Effector memory CD4-positive, alpha-beta T cell (primary cell): ENCODE measurements at regions not wholly inside any gene's neighbourhood (a gene's known extent, or its start where the extent isn't known, plus 50 kb on each side); places are given as distances from the start of the nearest gene placed in this dataset.

ENCODE experiments used
- DNase-seq, 3 donors: peaks; one replicate each; pipeline ENCODE4 v3.0.0-alpha.2; 2020
- H3K27ac ChIP-seq: 2 replicates; pipeline ENCODE4 v1.7.0; 2013; ENCODE audit warnings: mild to moderate bottlenecking, low read length, moderate library complexity; ENCODE audit not compliant: insufficient read depth, poor library complexity, severe bottlenecking
- H3K27me3 ChIP-seq: replicated peaks from 2 replicates; pipeline ENCODE4 v1.7.0; 2013; ENCODE audit warnings: mild to moderate bottlenecking, low read length; ENCODE audit not compliant: insufficient read depth, control insufficient read depth, poor library complexity, severe bottlenecking
- H3K36me3 ChIP-seq: 2 replicates; pipeline ENCODE4 v1.7.0; 2013; ENCODE audit warnings: mild to moderate bottlenecking, low read length, moderate library complexity; ENCODE audit not compliant: control insufficient read depth, insufficient read depth
- H3K4me1 ChIP-seq: 2 replicates; pipeline ENCODE4 v1.7.0; 2013; ENCODE audit warnings: low read length, mild to moderate bottlenecking; ENCODE audit not compliant: control insufficient read depth, insufficient read depth, poor library complexity, severe bottlenecking
- H3K4me3 ChIP-seq: 2 replicates; pipeline ENCODE4 v1.7.0; 2013; ENCODE audit warnings: low read length, low read depth, mild to moderate bottlenecking; ENCODE audit not compliant: insufficient read depth, poor library complexity, severe bottlenecking
- H3K9me3 ChIP-seq: 2 replicates; pipeline ENCODE4 v1.7.0; 2013; ENCODE audit warnings: mild to moderate bottlenecking, low read length, moderate library complexity; ENCODE audit not compliant: control insufficient read depth

GRCh38 chr21:24183077-24183476, 1424.2 kb downstream of the MRPL39 start:
- no peaks in the 10 kb centered on the region for H3K36me3 ChIP-seq
- H3K27ac ChIP-seq: no peak overlapping the region
- DNase-seq: no peak
- H3K4me3 ChIP-seq: no peak overlapping the region
- H3K4me1 ChIP-seq: no peaks in the 10 kb centered on the region
- no peaks in the 10 kb centered on the region for H3K9me3 ChIP-seq
- H3K27me3 ChIP-seq: no peaks in the 10 kb centered on the region

DNA sequence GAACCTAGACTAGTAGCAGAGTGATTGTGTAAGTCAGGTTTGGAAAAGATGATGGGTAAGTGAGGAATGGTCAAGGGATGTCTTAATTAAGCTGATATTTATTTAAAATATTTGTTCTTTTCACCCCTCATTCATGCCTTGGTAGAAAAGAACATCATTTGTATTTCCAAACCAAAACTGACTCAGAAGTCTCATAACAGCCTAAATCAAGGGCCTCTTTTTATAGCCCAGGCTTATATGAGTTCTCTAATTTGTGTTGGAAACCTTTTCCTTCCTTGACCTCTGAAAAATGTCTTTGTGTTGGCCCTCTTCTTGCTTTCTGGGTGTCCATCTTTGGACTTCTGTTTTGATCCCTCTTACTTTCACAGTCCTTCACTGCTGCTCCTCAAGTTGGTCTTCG, 1428.2 kb downstream of the MRPL39 start:
- DNase-seq: no peak
- no peaks in the 10 kb centered on the region for H3K27me3 ChIP-seq
- no peaks in the 10 kb centered on the region for H3K36me3 ChIP-seq
- no peaks in the 10 kb centered on the region for H3K4me1 ChIP-seq
- no peak overlapping the region for H3K27ac ChIP-seq
- H3K4me3 ChIP-seq: no peak overlapping the region
- no peaks in the 10 kb centered on the region for H3K9me3 ChIP-seq

- Histone ChIP-seq H3K27ac (no peak overlapping the region), H3K4me1 (no peaks in the 10 kb centered on the region), H3K27me3 (no peaks in the 10 kb centered on the region), H3K4me3 (no peak overlapping the region), H3K36me3 (no peaks in the 10 kb centered on the region), H3K9me3 (no peaks in the 10 kb centered on the region)
- no peak for DNase-seq
These were observed 1432.2 kb downstream of the MRPL39 start for GRCh38 chr21:24175106-24175505.

DNA sequence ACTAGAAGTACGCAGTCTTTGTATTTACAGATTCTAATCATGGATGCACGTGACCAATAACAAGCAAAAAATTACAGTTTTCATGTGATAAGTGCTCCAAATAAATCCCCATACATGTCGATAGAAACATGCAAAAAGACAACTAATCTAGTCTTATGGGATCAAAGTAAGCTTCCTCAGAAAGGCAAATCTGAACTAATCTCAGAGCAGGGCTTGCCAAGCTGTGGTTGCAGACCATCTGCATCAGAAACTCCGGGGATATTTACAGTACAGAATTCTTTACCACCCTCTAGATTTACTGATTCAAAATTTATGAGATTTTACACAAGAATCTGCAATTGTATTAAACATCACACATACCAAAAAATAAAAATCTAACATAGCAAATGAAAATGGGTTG, 1435.5 kb downstream of the MRPL39 start:
- DNase-seq: no peak
- Histone ChIP-seq H3K4me1 (no peaks in the 10 kb centered on the region), H3K9me3 (no peaks in the 10 kb centered on the region), H3K27ac (no peak overlapping the region), H3K4me3 (no peak overlapping the region), H3K36me3 (no peaks in the 10 kb centered on the region), H3K27me3 (no peaks in the 10 kb centered on the region)

GRCh38 chr21:24163539-24163938, 1443.7 kb downstream of the MRPL39 start:
- H3K4me1 ChIP-seq: no peaks in the 10 kb centered on the region
- DNase-seq: no peak
- no peaks in the 10 kb centered on the region for H3K9me3 ChIP-seq
- H3K27me3 ChIP-seq: no peaks in the 10 kb centered on the region
- no peak overlapping the region for H3K4me3 ChIP-seq
- no peak overlapping the region for H3K27ac ChIP-seq
- H3K36me3 ChIP-seq: no peaks in the 10 kb centered on the region

GRCh38 chr21:24160528-24160927, 1446.8 kb downstream of the MRPL39 start:
- no peaks in the 10 kb centered on the region for H3K9me3 ChIP-seq
- H3K27me3 ChIP-seq: no peaks in the 10 kb centered on the region
- no peak overlapping the region for H3K27ac ChIP-seq
- DNase-seq: no peak
- H3K4me1 ChIP-seq: no peaks in the 10 kb centered on the region
- H3K36me3 ChIP-seq: no peaks in the 10 kb centered on the region
- H3K4me3 ChIP-seq: no peak overlapping the region

GRCh38 chr21:24153137-24153536, 1454.1 kb downstream of the MRPL39 start:
- H3K9me3 ChIP-seq: no peaks in the 10 kb centered on the region
- no peak for DNase-seq
- H3K27ac ChIP-seq: no peak overlapping the region
- H3K4me3 ChIP-seq: no peak overlapping the region
- H3K36me3 ChIP-seq: no peaks in the 10 kb centered on the region
- H3K4me1 ChIP-seq: no peaks in the 10 kb centered on the region
- no peaks in the 10 kb centered on the region for H3K27me3 ChIP-seq

GRCh38 chr21:24150753-24151152, 1456.5 kb downstream of the MRPL39 start:
- H3K9me3 ChIP-seq: no peaks in the 10 kb centered on the region

DNA sequence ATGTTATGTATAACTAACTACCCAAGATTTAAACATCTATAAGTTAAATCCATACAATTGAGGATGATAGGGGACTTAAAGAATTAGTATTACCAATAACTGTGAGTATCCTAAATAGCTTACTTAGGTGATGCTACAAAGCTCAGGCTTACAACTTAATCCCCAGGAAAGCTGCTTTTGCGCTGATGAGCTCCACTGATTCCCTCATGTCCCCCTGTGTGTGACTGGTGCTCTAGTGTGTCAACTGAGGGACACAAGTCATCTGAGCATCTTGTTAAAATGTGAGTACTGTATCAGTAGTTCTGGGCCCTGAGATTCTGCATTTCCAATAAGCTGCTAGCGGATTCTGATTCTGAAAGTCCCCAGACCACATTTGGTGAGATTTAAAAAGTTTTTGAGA, 1458.8 kb downstream of the MRPL39 start:
- no peaks in the 10 kb centered on the region for H3K36me3 ChIP-seq
- H3K9me3 ChIP-seq: no peaks in the 10 kb centered on the region
- no peaks in the 10 kb centered on the region for H3K27me3 ChIP-seq
- no peak for DNase-seq
- H3K4me3 ChIP-seq: no peak overlapping the region
- no peaks in the 10 kb centered on the region for H3K4me1 ChIP-seq
- no peak overlapping the region for H3K27ac ChIP-seq

More at GRCh38 chr21:24150753-24151152, 1456.5 kb downstream of the MRPL39 start:
- Histone ChIP-seq H3K36me3 (no peaks in the 10 kb centered on the region), H3K27ac (no peak overlapping the region), H3K27me3 (no peaks in the 10 kb centered on the region), H3K4me1 (no peaks in the 10 kb centered on the region), H3K4me3 (no peak overlapping the region)
- DNase-seq: no peak

GRCh38 chr21:24147674-24148073, 1459.6 kb downstream of the MRPL39 start:
- Histone ChIP-seq H3K4me1 (no peaks in the 10 kb centered on the region), H3K9me3 (no peaks in the 10 kb centered on the region), H3K4me3 (no peak overlapping the region), H3K27ac (no peak overlapping the region), H3K36me3 (no peaks in the 10 kb centered on the region), H3K27me3 (no peaks in the 10 kb centered on the region)
- DNase-seq: no peak

DNA sequence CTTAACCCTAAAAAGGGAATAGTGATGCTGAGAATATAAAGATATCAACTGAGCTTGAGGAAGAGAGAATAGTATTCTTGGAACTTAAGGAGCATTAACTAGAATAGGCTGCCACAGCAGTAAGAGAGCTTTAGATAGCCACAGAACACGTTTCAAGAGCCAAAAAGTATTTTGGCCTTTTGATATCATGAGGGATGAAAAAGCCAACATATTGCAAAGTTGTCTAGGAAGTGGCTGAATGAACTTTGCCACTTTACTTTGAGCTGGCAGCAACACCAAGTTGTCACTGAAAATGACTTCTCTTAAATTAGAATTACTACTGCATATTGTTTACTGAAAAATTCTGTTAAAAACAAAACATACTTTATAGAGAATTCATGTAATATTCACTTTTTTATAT, 1476.2 kb downstream of the MRPL39 start:
- no peaks in the 10 kb centered on the region for H3K9me3 ChIP-seq
- no peak overlapping the region for H3K27ac ChIP-seq
- no peaks in the 10 kb centered on the region for H3K4me1 ChIP-seq

More for the DNA sequence above, 1476.2 kb downstream of the MRPL39 start:
- no peak for DNase-seq
- no peaks in the 10 kb centered on the region for H3K27me3 ChIP-seq
- no peak overlapping the region for H3K4me3 ChIP-seq
- H3K36me3 ChIP-seq: no peaks in the 10 kb centered on the region
